ENCODE measurements at regions not wholly inside any gene's neighbourhood (a gene's known extent, or its start where the extent isn't known, plus 50 kb on each side); places are given as distances from the start of the nearest gene placed in this dataset.

DNA sequence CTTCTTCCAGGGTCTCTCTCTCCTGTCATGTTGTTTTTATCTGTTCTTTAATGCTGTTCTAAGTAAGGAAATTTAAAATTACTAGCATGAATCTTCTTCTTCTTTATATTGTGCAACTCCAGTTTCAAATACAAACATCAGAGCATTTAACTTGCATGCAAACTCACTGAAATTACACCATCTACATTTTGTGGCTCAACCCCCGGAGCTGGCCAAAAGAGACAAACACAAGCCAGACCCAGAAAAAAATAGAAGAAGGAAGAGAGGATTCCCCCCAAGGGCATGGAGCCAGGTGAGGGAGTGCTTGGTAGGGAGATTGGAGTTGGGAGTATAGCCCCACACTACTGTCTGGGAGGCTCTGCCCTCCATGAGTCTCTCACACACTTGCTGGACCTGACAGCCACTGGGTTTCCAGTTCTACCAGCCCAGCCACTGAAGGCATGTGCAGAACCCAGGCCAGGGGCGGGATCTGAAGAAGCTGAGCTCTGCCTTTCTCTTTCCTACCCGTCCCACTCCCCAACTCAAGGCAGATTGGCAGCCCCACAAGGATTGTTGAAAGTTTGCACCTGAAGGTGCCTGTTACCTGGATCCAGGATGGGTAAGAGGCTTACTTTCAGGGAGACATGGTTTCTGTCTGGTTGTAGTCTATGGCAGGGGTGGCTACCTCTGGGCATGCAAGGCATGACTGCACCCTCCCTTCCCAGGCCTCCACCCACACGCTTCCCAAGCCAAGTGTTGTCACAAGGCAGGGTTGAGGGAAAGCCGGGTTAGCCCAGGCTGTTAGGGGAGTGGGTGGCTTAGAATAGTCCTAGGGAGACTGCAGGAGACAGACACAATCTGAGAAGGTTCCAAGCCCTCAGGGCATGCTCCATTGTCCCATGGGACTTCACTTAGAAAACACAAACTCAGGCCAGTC, 297.2 kb downstream of the TGFB2 start:
- no peak for DNase-seq

DNA sequence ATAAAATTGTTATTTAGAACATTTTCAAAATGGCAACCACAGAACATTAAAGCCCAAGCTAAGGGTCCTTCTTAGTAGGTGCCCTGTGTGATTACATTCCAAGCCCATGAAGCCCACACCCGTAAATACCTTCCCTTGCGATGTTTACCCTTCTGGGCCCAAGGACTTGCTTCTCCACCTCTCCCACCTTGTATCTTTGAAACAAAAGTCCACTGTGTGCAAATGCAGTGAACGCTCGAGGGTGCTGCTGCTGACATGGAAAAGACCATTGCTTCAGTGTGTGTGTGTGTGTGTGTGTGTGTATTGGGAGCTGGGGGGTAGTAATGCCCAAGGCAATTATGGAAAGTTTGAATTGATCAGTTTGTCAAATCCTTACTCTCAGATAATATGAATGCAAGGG, 298.1 kb downstream of the TGFB2 start:
- DNase-seq, result no peak

GRCh38 chr1:218643926-218644325, 298.8 kb downstream of the TGFB2 start:
- DNase-seq, result no peak

- no peak for DNase-seq
Measured at GRCh38 chr1:218646288-218646687, 301.2 kb downstream of the TGFB2 start.

GRCh38 chr1:218656301-218657037, 311.3 kb downstream of the TGFB2 start:
- no peak for DNase-seq

DNA sequence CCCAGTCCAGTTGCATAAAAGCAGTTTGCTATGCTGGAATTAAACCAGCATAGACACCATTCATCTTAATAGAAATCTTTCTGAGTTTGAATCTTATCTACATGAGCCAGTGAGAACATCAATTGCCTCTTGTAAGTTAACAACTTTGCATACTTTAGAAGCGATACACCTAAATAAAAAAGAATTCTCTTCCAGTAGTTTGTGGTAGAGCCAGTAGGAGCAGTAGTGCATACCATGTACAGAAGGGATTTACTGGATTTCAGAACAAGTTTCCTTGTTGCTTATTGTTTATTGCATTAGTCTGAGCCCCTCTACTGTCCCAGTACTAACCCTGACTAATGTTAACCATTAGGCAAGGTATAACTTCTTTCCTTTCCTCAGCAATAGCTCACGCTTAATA, 313.1 kb downstream of the TGFB2 start:
- no peak for DNase-seq

- no peak for DNase-seq
Measured at GRCh38 chr1:218658899-218659298, 313.8 kb downstream of the TGFB2 start.

GRCh38 chr1:218659911-218660677, 315.0 kb downstream of the TGFB2 start:
- DNase-seq, result no peak

DNA sequence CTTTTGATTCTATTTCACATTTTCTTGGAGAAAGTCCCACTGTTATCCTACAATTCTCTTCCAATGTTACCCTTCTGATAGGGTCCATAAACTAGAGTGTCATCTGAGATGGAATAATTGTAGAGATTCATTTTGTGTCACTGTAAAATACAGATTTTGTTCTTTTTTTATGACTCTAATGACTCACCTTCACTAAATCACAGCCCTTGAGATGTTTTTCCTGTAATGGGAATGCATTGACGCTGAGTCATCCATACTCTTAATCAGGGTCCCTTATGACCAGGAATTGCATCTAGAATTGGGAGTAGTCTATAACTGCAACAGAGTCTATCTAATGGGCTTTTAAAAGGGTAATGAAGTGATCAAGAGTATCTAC, 315.5 kb downstream of the TGFB2 start:
- DNase-seq, result no peak

DNA sequence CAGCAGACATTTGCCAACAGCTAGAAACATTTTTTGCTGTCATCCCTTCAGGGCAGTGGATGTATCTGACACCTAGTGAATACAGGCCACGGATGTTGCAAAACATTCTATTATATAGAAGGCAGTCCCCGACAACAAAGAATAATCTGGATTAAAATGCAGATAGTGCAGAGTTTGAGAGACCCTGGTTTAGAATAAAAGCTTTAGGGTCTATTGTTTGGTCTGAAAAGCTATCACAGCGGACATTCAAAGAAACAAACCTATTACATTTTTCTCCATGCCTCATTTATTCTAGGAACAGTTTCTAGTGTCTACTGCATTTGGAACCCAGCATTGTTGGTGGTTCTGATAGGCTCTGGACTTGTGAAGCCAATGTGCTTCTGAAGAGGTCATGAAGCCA, 316.3 kb downstream of the TGFB2 start:
- DNase-seq, result no peak

DNA sequence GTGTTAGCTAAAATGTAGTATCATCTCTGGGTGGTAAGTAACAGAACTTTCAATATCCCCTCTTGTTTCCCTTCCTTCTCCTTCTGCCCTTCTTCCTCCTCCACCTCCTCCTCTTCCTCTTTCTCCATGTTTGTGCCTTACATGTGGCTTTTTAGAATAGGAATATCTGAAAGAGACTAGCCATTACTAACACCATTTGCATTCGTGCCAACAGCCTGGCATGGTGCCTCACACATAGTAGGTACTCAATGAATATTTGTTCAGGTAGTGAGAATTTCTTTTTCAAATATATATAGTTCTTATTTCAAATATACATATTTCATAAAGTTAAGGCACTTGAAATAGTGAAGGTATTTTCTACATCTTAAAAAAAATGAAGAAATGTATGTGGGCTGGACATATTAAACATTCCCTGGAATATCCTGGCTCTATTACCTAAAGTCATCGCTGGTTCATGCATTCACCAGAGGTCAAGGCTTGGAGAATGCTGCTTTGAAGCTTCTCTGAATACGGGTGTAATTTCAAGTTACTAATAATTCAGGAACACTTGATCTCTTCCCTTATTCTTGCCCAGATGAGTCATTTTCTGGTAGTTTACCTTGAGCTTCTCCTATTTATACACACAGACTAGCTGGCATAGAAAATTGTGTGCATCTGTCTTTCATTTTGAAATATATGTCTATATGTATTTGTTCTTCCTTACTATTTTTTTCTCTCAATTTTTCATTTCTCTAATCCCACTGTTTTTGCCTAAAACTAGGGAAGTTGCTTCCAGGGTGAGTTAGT, 319.4 kb downstream of the TGFB2 start:
- DNase-seq, result no peak

GRCh38 chr1:218665221-218665620, 320.1 kb downstream of the TGFB2 start:
- DNase-seq, result no peak

DNA sequence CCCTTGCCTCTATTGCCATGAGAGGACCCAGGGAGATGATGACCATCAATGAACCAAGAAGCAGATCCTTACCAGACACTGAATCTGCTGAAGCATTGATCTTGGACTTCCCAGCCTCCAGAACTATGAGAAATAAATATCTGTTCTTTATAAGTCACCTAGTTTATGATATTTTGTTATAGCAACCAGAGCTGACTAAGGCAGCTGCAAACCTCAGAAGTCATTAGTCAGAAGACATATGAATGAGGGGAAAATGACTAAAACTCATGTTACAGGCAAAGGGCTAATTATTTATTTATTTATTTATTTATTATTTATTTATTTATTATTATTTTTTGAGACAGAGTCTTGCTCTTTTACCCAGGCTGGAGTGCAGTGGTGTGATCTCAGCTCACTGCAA, 321.1 kb downstream of the TGFB2 start:
- no peak for DNase-seq

DNA sequence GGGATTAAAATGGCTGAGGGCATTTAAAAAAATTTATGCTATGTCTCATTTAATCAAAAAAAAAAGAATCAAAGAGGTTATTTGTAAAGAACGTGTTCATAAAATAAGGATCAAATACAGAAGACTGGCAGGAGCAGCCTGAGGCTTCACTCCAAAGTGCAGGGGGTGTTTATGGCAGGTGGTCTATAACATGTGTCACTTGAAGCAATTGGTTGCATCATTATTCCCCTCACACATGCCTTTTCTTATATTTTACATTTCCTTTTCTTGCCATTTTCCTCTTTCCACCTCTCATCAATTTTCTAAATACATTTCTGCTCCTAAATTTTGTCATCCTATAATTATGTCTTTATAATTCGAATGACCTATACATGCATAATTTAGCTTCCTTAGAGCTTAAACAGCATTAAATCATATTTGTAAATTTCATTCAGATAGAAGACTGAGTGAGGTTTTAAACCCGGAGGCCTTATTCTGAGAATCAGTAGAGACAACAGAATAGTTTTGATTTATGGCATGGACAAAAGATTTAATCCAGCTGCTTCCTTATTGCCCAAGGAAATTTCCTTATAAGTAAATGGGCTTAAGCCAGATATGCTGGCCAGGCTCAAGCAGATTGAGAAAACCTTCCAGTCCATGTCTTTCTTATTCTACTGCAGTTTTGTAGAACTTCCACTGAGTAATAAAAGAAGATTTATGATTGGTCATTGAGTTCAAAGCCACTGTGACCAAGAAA, 322.8 kb downstream of the TGFB2 start:
- DNase-seq, result no peak

GRCh38 chr1:218669431-218669830, 324.3 kb downstream of the TGFB2 start:
- no peak for DNase-seq

- DNase-seq, result no peak
Measured at GRCh38 chr1:218670875-218671274, 325.7 kb downstream of the TGFB2 start.

GRCh38 chr1:218671573-218671972, 326.4 kb downstream of the TGFB2 start:
- DNase-seq, result no peak

- no peak for DNase-seq
Measured at GRCh38 chr1:218673170-218673569, 328.0 kb downstream of the TGFB2 start.

- DNase-seq, result no peak
Measured at GRCh38 chr1:218674280-218674773, 329.2 kb downstream of the TGFB2 start.

DNA sequence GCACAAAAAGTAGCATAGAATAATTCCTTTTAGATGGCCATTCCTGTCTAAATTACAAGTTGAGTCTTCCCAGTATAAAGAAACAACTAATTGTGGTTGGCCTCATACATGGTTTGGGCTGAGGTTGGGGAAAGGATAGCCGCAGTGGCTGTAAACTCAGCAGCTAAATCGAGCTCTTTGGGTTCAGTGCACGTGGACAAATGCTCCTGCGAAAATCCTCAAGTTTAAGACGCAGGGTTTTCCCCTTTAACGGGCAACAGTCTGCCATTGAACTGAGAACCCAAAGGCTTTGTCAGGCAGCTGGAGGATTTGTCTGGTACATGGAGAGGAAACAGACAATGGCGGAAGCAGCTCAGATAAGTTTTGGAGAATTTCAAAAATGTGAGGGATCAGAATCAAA, 331.9 kb downstream of the TGFB2 start:
- DNase-seq, result no peak

DNA sequence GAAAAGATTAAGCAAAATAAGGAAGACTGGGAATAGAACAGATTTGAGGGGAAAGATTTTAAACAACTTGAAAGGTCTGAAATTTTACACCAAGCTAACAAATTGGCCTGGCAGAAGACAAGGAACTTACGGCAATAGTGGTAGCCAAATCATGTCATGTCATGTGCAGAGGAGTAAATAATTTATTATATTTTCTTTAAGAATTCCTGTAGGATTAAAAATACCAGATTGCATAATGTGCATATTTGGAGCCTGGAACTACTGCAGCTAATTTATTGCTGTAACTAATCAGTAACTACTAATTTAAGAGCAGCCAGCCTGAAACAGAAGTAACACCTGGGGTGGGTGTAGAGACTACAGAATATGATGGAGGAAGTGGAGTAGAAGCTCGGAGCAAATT, 334.3 kb downstream of the TGFB2 start:
- no peak for DNase-seq

All from effector CD4-positive, alpha-beta T cell (primary cell).